Activated CD4-positive, alpha-beta memory T cell treated with anti-CD3 and anti-CD28 coated beads for 36 hours (primary cell): ENCODE measurements at regions not wholly inside any gene's neighbourhood (a gene's known extent, or its start where the extent isn't known, plus 50 kb on each side); places are given as distances from the start of the nearest gene placed in this dataset.

ENCODE experiments used
- CTCF ChIA-PET: fragments of 350-600 bp; sonication (Branson Sonifier 250); formaldehyde crosslinking; loops from one replicate; lab custom pipeline; 2021; ENCODE audit warnings: antibody characterized with exemption, inconsistent platforms; lab: Charles Lee
- POLR2A ChIA-PET: fragments of 350-600 bp; sonication (Branson Sonifier 250); formaldehyde crosslinking; loops from one replicate; lab custom pipeline; 2021; ENCODE audit warnings: antibody characterized with exemption; lab: Charles Lee
- DNase-seq: peaks from one replicate; pipeline ENCODE4 v3.0.0-alpha.2; 2020
- H3K27ac Mint-ChIP-seq: one replicate; pipeline ENCODE4 v1.8.0; 2021; ENCODE audit warnings: mixed read lengths
- H3K27me3 Mint-ChIP-seq: one replicate; pipeline ENCODE4 v1.8.0; 2021; ENCODE audit warnings: mixed read lengths
- H3K36me3 Mint-ChIP-seq: one replicate; pipeline ENCODE4 v1.8.0; 2021; ENCODE audit warnings: mixed read lengths
- H3K4me1 Mint-ChIP-seq: one replicate; pipeline ENCODE4 v1.8.0; 2021; ENCODE audit warnings: low read depth, mixed read lengths
- H3K4me3 Mint-ChIP-seq: one replicate; pipeline ENCODE4 v1.8.0; 2021; ENCODE audit warnings: mild to moderate bottlenecking, mixed read lengths
- H3K9me3 Mint-ChIP-seq: one replicate; pipeline ENCODE4 v1.8.0; 2021; ENCODE audit warnings: mixed read lengths
- intact Hi-C: fragments of 100-400 bp; cut with micrococcal nuclease; formaldehyde crosslinking; loops from one replicate; pipeline ENCODE4 v1.15.1; 2023

- no peak for DNase-seq
- Mint-ChIP-seq H3K27ac (no peak overlapping the region), H3K9me3 (no peaks in the 10 kb centered on the region), H3K36me3 (no peaks in the 10 kb centered on the region), H3K4me1 (no peaks in the 10 kb centered on the region), H3K27me3 (no peaks in the 10 kb centered on the region), H3K4me3 (no peak overlapping the region)
- intact Hi-C loops, result no loop called here
- CTCF ChIA-PET, result no interaction called here
- POLR2A ChIA-PET, result no interaction called here
Measured at GRCh38 chr14:34134484-34134883, 183.6 kb upstream of the EGLN3 start.

GRCh38 chr14:34129927-34130552 is 179.2 kb upstream of the EGLN3 start:
- Mint-ChIP-seq H3K4me1 (no peaks in the 10 kb centered on the region), H3K36me3 (no peaks in the 10 kb centered on the region), H3K9me3 (no peaks in the 10 kb centered on the region), H3K27me3 (no peaks in the 10 kb centered on the region), H3K27ac (no peak overlapping the region), H3K4me3 (no peak overlapping the region)
- ChIA-PET CTCF (no interaction called here), POLR2A (no interaction called here)
- intact Hi-C loops, result no loop called here
- no peak for DNase-seq

DNA sequence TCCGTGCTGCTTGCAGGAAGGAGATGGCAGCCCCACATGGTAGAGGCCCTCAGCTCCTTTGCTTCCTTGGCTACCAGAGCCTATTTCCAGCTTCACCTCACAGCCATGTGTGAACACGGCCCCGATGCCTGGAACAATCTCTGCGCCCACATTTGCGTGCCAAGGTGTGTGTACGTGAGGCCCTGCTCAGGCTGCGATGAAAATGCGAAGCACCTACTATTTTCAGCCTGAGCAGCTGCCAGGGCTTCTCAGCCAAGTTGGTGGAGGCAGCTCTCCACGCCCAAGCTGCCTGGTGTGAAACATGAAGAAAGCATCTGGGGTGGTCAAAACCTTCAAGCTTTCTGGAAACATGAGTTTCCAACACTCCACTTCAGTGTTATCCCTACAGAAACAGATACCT is 177.8 kb upstream of the EGLN3 start:
- POLR2A ChIA-PET, result no interaction called here
- Mint-ChIP-seq H3K4me1 (no peaks in the 10 kb centered on the region), H3K27me3 (no peaks in the 10 kb centered on the region), H3K4me3 (no peak overlapping the region), H3K36me3 (no peaks in the 10 kb centered on the region), H3K27ac (no peak overlapping the region), H3K9me3 (no peaks in the 10 kb centered on the region)
- DNase-seq, result no peak
- CTCF ChIA-PET, result no interaction called here
- intact Hi-C loops, result no loop called here

DNA sequence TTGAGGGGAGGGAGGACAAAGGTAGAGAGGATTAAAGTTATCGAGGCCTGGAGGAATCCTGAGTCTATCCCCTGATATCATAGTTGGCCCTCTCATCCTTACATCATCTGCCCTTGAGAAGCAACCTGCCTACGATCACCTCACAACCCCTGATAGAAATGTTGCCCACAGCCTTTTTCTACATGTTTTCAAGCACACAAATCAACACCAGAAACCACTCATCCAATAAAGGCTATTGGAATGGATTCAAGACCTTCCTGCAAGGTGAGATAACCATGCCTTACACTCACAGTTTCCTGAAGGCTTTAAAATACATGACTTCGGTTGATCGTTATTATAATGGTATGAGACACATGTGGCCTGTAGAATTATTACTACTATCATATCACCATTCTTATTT is 175.7 kb upstream of the EGLN3 start:
- Mint-ChIP-seq H3K4me3 (no peak overlapping the region), H3K9me3 (no peaks in the 10 kb centered on the region)
- CTCF ChIA-PET, result interaction anchor here (1.4 kb wide), 1 partner anchor 277 kb away, joined by 3 read pairs; no protein-coding TSS in a partner anchor

GRCh38 chr14:34124585-34124984 is 173.7 kb upstream of the EGLN3 start:
- no peaks in the 10 kb centered on the region for H3K36me3 Mint-ChIP-seq
- no peak overlapping the region for H3K27ac Mint-ChIP-seq
- no peak overlapping the region for H3K4me3 Mint-ChIP-seq
- intact Hi-C loops, result no loop called here
- H3K4me1 Mint-ChIP-seq, result peaks cover 6% of the 10 kb centered on the region
- POLR2A ChIA-PET, result no interaction called here
- H3K9me3 Mint-ChIP-seq, result no peaks in the 10 kb centered on the region
- CTCF ChIA-PET, result interaction anchor here (0.8 kb wide), 1 partner anchor 207 kb away, joined by 4 read pairs; no protein-coding TSS in a partner anchor
- DNase-seq, result no peak
- no peaks in the 10 kb centered on the region for H3K27me3 Mint-ChIP-seq

More for the DNA sequence above, 175.7 kb upstream of the EGLN3 start:
- Mint-ChIP-seq H3K27me3 (no peaks in the 10 kb centered on the region), H3K36me3 (no peaks in the 10 kb centered on the region), H3K4me1 (no peaks in the 10 kb centered on the region), H3K27ac (no peak overlapping the region)
- intact Hi-C loops, result no loop called here
- no peak for DNase-seq
- POLR2A ChIA-PET, result no interaction called here

DNA sequence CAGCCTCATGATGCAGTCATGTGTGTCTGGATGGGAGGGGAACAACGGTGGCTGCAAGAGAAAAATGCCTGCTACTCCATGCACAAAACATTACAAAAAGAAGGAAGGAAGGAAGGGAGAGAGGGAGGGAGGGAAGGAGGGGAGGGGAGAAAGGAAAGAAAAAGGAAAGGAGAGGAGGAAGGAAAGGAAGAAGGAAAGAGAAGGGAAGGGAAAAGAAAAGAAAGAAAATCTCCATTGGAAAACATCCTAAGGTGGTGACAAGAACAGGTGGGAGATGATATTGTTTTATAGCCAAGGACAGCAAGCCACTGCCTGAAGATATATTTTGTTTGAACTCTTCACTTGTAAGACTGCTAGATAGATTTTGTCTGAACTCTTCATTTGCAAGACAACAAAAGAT is 171.8 kb upstream of the EGLN3 start:
- ChIA-PET POLR2A (no interaction called here), CTCF (no interaction called here)
- no peak overlapping the region for H3K4me3 Mint-ChIP-seq
- DNase-seq, result no peak
- no peaks in the 10 kb centered on the region for H3K9me3 Mint-ChIP-seq
- H3K4me1 Mint-ChIP-seq, result peaks cover 8% of the 10 kb centered on the region
- H3K36me3 Mint-ChIP-seq, result no peaks in the 10 kb centered on the region
- intact Hi-C loops, result no loop called here
- H3K27me3 Mint-ChIP-seq, result no peaks in the 10 kb centered on the region
- no peak overlapping the region for H3K27ac Mint-ChIP-seq

DNA sequence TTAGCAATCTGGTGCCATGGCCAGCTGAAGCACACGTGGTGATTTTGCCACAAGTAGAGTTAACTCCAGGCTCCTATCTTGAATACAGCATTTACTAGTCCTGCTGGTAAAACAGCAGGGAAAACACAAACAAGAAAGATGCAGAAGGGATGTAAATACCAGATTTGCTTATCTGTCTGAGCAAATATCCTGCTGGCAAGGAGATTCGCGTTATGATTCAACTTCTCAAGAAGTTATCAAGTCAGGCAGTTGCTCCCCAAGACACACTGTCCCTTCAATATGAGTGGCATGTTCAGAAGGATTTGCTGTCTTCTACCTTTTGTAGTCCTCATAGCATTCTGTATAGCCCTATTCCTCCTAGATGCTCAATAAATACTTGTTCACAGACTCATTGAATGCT is 171.2 kb upstream of the EGLN3 start:
- intact Hi-C loops, result no loop called here
- Mint-ChIP-seq H3K9me3 (no peaks in the 10 kb centered on the region), H3K4me3 (no peak overlapping the region), H3K27me3 (no peaks in the 10 kb centered on the region), H3K36me3 (peaks cover 1% of the 10 kb centered on the region), H3K4me1 (peaks cover 8% of the 10 kb centered on the region), H3K27ac (no peak overlapping the region)
- POLR2A ChIA-PET, result no interaction called here
- CTCF ChIA-PET, result no interaction called here
- DNase-seq, result no peak

- ChIA-PET CTCF (no interaction called here), POLR2A (interaction anchor here (0.6 kb wide), 1 partner anchor 815 kb away, joined by 5 read pairs; no protein-coding TSS in a partner anchor)
- Mint-ChIP-seq H3K4me3 (no peak overlapping the region), H3K36me3 (peaks cover 5% of the 10 kb centered on the region), H3K9me3 (peaks cover 5% of the 10 kb centered on the region), H3K4me1 (peaks cover 8% of the 10 kb centered on the region), H3K27ac (no peak overlapping the region), H3K27me3 (peaks cover 9% of the 10 kb centered on the region)
- intact Hi-C loops, result no loop called here
- DNase-seq, result no peak
Measured at GRCh38 chr14:34120185-34120977, 169.5 kb upstream of the EGLN3 start.

DNA sequence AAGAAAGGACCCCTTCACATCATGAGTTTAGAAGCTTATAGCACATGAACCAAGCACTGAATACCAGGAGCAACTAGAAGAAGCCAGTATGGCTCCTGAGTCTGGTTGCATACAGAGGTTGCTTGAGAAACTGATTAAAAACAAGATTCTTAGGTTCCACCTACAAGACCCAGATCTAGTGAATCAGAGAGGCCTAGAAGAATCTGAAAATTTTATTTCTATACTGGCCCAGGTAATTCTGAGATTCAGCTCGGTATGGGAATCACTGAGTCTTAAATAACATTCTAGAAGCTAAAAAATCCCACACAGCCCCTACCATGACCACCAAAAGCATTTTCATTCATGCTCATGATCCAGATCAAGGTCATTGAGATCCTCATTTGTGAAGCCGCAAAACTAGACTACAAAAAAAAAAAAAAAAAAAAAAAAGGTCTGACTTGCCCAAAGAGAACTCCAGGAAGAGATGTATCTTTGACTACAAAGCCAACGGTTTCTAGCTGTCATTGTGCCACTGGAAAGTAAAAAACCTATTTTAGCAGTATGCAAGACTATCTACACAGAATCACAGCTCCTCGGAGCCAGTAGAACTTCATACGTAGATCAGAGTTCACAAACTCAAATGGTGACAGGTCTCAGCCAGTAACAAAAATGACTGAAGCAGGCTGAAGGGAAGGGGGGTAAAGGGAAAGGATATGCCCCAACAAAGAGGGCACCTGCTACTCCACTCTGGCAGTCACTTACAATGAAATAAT is 168.4 kb upstream of the EGLN3 start:
- H3K4me3 Mint-ChIP-seq, result no peak overlapping the region
- H3K36me3 Mint-ChIP-seq, result peaks cover 5% of the 10 kb centered on the region
- H3K9me3 Mint-ChIP-seq, result peaks cover 5% of the 10 kb centered on the region
- CTCF ChIA-PET, result no interaction called here
- H3K27ac Mint-ChIP-seq, result no peak overlapping the region
- H3K27me3 Mint-ChIP-seq, result peaks cover 13% of the 10 kb centered on the region
- intact Hi-C loops, result no loop called here
- peaks cover 8% of the 10 kb centered on the region for H3K4me1 Mint-ChIP-seq
- DNase-seq, result no peak
- POLR2A ChIA-PET, result interaction anchor here (0.9 kb wide), 1 partner anchor 80 kb away, joined by 3 read pairs; no protein-coding TSS in a partner anchor

- no peaks in the 10 kb centered on the region for H3K4me1 Mint-ChIP-seq
- H3K27me3 Mint-ChIP-seq, result peaks cover 13% of the 10 kb centered on the region
- H3K4me3 Mint-ChIP-seq, result no peak overlapping the region
- intact Hi-C loops, result no loop called here
- DNase-seq, result no peak
- CTCF ChIA-PET, result interaction anchor here (0.6 to 1.3 kb wide), 2 partner anchors 16 to 114 kb away, joined by 3 read pairs; no protein-coding TSS in a partner anchor
- POLR2A ChIA-PET, result no interaction called here
- H3K27ac Mint-ChIP-seq, result no peak overlapping the region
- H3K36me3 Mint-ChIP-seq, result peaks cover 5% of the 10 kb centered on the region
- H3K9me3 Mint-ChIP-seq, result peaks cover 7% of the 10 kb centered on the region
Measured at GRCh38 chr14:34113991-34114390, 163.1 kb upstream of the EGLN3 start.

- ChIA-PET CTCF (interaction anchor here (1.3 kb wide), 1 partner anchor 15 kb away, joined by 3 read pairs; no protein-coding TSS in a partner anchor), POLR2A (no interaction called here)
- no peak overlapping the region for H3K27ac Mint-ChIP-seq
- peaks cover 5% of the 10 kb centered on the region for H3K36me3 Mint-ChIP-seq
- H3K4me1 Mint-ChIP-seq, result no peaks in the 10 kb centered on the region
- H3K27me3 Mint-ChIP-seq, result peaks cover 13% of the 10 kb centered on the region
- H3K4me3 Mint-ChIP-seq, result no peak overlapping the region
- intact Hi-C loops, result no loop called here
- no peak for DNase-seq
- H3K9me3 Mint-ChIP-seq, result peaks cover 7% of the 10 kb centered on the region
Measured at GRCh38 chr14:34113005-34113511, 162.2 kb upstream of the EGLN3 start.

GRCh38 chr14:34111953-34112352 is 161.1 kb upstream of the EGLN3 start:
- POLR2A ChIA-PET, result no interaction called here
- H3K27ac Mint-ChIP-seq, result no peak overlapping the region
- H3K4me1 Mint-ChIP-seq, result no peaks in the 10 kb centered on the region
- no peak for DNase-seq
- CTCF ChIA-PET, result no interaction called here
- H3K27me3 Mint-ChIP-seq, result peaks cover 13% of the 10 kb centered on the region
- H3K36me3 Mint-ChIP-seq, result peaks cover 4% of the 10 kb centered on the region
- H3K4me3 Mint-ChIP-seq, result no peak overlapping the region
- intact Hi-C loops, result no loop called here
- H3K9me3 Mint-ChIP-seq, result peaks cover 7% of the 10 kb centered on the region
